Astrocyte (in vitro differentiated cells and primary cell): ENCODE measurements at regions not wholly inside any gene's neighbourhood (a gene's known extent, or its start where the extent isn't known, plus 50 kb on each side); places are given as distances from the start of the nearest gene placed in this dataset.

Experiments
- DNase-seq: peaks from one replicate; pipeline ENCODE4 v3.0.0-alpha.2; 2010; ENCODE audit warnings: low read depth
- FAIRE-seq: peaks from 2 replicates; lab custom pipeline; 2011; peaks lifted over from hg19 to GRCh38; lab: Jason Lieb, UNC
- H2AFZ ChIP-seq: 2 replicates; pipeline ENCODE4 v1.6.0; 2012; ENCODE audit warnings: low read depth, low read length, inconsistent platforms
- H3K27ac ChIP-seq: 2 replicates; pipeline ENCODE4 v1.5.1; 2011; ENCODE audit warnings: low read depth, low read length, inconsistent platforms
- H3K27me3 ChIP-seq: 2 replicates; pipeline ENCODE4 v1.6.0; 2011; ENCODE audit warnings: low read length, inconsistent platforms; ENCODE audit not compliant: insufficient read depth
- H3K36me3 ChIP-seq: 2 replicates; pipeline ENCODE4 v1.5.1; 2011; ENCODE audit warnings: low read length, inconsistent platforms; ENCODE audit not compliant: insufficient read depth
- H3K4me1 ChIP-seq: 2 replicates; pipeline ENCODE4 v1.5.1; 2011; ENCODE audit warnings: low read length, inconsistent platforms; ENCODE audit not compliant: insufficient read depth
- H3K4me2 ChIP-seq: 2 replicates; pipeline ENCODE4 v1.6.0; 2012; ENCODE audit warnings: low read length, inconsistent platforms
- H3K4me3 ChIP-seq: 2 replicates; pipeline ENCODE4 v1.5.1; 2011; ENCODE audit warnings: low read depth, mild to moderate bottlenecking, low read length, inconsistent platforms; ENCODE audit not compliant: insufficient read depth
- H3K79me2 ChIP-seq: 2 replicates; pipeline ENCODE4 v1.6.0; 2012; ENCODE audit warnings: mild to moderate bottlenecking, low read length, inconsistent platforms; ENCODE audit not compliant: insufficient read depth
- H3K9ac ChIP-seq: 2 replicates; pipeline ENCODE4 v1.6.0; 2012; ENCODE audit warnings: mild to moderate bottlenecking, low read length, inconsistent platforms
- H3K9me3 ChIP-seq: 2 replicates; pipeline ENCODE4 v1.5.1; 2012; ENCODE audit warnings: low read depth, mild to moderate bottlenecking, low read length, inconsistent platforms; ENCODE audit not compliant: insufficient read depth
- H4K20me1 ChIP-seq: 2 replicates; pipeline ENCODE4 v1.6.0; 2012; ENCODE audit warnings: low read length, inconsistent platforms; ENCODE audit not compliant: insufficient read depth
- H3K27ac Mint-ChIP-seq: one replicate; pipeline ENCODE4 v1.8.0; 2021; ENCODE audit warnings: mild to moderate bottlenecking, mixed read lengths; ENCODE audit not compliant: unreplicated experiment
- H3K27me3 Mint-ChIP-seq: one replicate; pipeline ENCODE4 v1.8.0; 2021; ENCODE audit warnings: low read depth, mixed read lengths; ENCODE audit not compliant: unreplicated experiment
- H3K36me3 Mint-ChIP-seq: one replicate; pipeline ENCODE4 v1.8.0; 2021; ENCODE audit warnings: low read depth, mixed read lengths; ENCODE audit not compliant: unreplicated experiment
- H3K4me1 Mint-ChIP-seq: one replicate; pipeline ENCODE4 v1.8.0; 2021; ENCODE audit warnings: low read depth, mixed read lengths; ENCODE audit not compliant: unreplicated experiment
- H3K4me3 Mint-ChIP-seq: one replicate; pipeline ENCODE4 v1.8.0; 2021; ENCODE audit warnings: mild to moderate bottlenecking, moderate library complexity, mixed read lengths; ENCODE audit not compliant: unreplicated experiment
- H3K9me3 Mint-ChIP-seq: one replicate; pipeline ENCODE4 v1.8.0; 2021; ENCODE audit warnings: mild to moderate bottlenecking, mixed read lengths; ENCODE audit not compliant: unreplicated experiment
- EZH2 ChIP-seq: IDR thresholded peaks from 2 replicates; pipeline ENCODE4 v1.6.1; 2012; ENCODE audit warnings: mild to moderate bottlenecking, low read length, inconsistent platforms; ENCODE audit not compliant: insufficient read depth
- TF ChIP-seq, protein P1 (sequence below): IDR thresholded peaks from 2 replicates; pipeline ENCODE4 v1.5.1; 2011; ENCODE audit warnings: low read depth, mild to moderate bottlenecking, inconsistent platforms, low read length, moderate library complexity; ENCODE audit not compliant: insufficient read depth

DNA sequence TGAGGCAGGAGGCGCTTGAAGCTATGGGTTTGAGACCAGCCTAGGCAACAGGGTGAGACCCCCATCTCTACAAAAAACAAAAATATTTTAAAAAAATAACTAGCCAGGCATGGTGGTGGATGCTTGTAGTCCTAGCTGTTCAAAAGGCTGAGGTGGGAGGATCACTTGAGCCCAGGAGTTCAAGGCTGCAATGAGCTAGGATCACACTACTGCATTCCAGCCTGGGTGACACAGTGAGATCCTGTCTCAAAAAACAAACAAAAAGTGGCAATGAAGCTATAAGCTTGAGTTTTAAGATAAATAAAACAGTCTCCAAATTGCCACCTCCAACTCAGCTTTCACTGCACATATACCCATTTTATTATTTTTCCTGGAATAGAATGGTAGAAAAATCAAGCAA lies 281.3 kb downstream of the IPMK start:
- Histone ChIP-seq H3K9ac (no peak overlapping the region), H3K4me2 (no peak overlapping the region), H2AFZ (no peak overlapping the region), H3K4me3 (no peak overlapping the region), H4K20me1 (no peaks in the 10 kb centered on the region), H3K4me1 (no peaks in the 10 kb centered on the region), H3K79me2 (no peaks in the 10 kb centered on the region), H3K9me3 (no peaks in the 10 kb centered on the region), H3K27ac (no peak overlapping the region), H3K27me3 (no peaks in the 10 kb centered on the region), H3K36me3 (no peaks in the 10 kb centered on the region)
- Mint-ChIP-seq H3K4me3 (no peak overlapping the region), H3K9me3 (no peaks in the 10 kb centered on the region), H3K27me3 (no peaks in the 10 kb centered on the region), H3K4me1 (peaks cover 8% of the 10 kb centered on the region), H3K27ac (no peak overlapping the region), H3K36me3 (no peaks in the 10 kb centered on the region)
- DNase-seq (no peak), FAIRE-seq (no peak)
- no peak for TF ChIP-seq EZH2
- TF ChIP-seq, protein P1, sequence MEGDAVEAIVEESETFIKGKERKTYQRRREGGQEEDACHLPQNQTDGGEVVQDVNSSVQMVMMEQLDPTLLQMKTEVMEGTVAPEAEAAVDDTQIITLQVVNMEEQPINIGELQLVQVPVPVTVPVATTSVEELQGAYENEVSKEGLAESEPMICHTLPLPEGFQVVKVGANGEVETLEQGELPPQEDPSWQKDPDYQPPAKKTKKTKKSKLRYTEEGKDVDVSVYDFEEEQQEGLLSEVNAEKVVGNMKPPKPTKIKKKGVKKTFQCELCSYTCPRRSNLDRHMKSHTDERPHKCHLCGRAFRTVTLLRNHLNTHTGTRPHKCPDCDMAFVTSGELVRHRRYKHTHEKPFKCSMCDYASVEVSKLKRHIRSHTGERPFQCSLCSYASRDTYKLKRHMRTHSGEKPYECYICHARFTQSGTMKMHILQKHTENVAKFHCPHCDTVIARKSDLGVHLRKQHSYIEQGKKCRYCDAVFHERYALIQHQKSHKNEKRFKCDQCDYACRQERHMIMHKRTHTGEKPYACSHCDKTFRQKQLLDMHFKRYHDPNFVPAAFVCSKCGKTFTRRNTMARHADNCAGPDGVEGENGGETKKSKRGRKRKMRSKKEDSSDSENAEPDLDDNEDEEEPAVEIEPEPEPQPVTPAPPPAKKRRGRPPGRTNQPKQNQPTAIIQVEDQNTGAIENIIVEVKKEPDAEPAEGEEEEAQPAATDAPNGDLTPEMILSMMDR, result no peak

DNA sequence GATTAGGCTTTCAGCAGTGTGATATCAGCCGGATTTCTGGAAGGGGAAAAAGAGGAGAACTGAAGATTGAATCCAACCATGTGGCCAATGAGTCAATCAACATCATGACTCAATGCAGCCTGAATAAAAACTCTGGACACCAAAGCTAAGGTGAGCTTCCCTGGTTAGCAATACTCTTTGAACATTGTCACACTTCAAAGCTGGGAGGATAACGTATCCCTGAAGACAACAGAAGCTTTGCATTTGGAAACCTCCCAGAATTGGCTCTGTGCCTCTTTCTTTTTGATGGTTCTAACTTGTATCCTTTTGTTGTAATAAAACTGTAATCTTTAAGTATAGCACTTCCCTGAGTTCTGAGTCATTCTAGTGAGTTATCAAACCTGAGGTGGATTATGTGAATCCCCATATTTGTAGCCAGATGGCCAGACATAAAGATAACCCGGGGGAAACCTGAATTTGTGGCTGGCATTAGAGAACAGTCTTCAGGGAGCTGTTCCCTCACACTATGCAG lies 284.4 kb downstream of the IPMK start:
- H3K4me1 ChIP-seq, result no peaks in the 10 kb centered on the region
- H3K4me2 ChIP-seq, result no peak overlapping the region
- no peaks in the 10 kb centered on the region for H3K36me3 Mint-ChIP-seq
- H3K27me3 ChIP-seq, result no peaks in the 10 kb centered on the region
- TF ChIP-seq EZH2, result no peak
- TF ChIP-seq, protein P1, result no peak
- no peak overlapping the region for H3K9ac ChIP-seq
- no peaks in the 10 kb centered on the region for H3K27me3 Mint-ChIP-seq
- no peaks in the 10 kb centered on the region for H3K79me2 ChIP-seq
- no peak overlapping the region for H3K27ac Mint-ChIP-seq
- H3K4me3 Mint-ChIP-seq, result no peak overlapping the region
- no peaks in the 10 kb centered on the region for H3K9me3 Mint-ChIP-seq
- FAIRE-seq (peak; percentile 76), DNase-seq (peak; percentile 45)
- H2AFZ ChIP-seq, result no peak overlapping the region
- H3K36me3 ChIP-seq, result no peaks in the 10 kb centered on the region
- H3K4me1 Mint-ChIP-seq, result peaks cover 22% of the 10 kb centered on the region
- peak overlapping the region; percentile 6 for H3K27ac ChIP-seq
- no peaks in the 10 kb centered on the region for H3K9me3 ChIP-seq
- no peak overlapping the region for H3K4me3 ChIP-seq
- no peaks in the 10 kb centered on the region for H4K20me1 ChIP-seq

DNA sequence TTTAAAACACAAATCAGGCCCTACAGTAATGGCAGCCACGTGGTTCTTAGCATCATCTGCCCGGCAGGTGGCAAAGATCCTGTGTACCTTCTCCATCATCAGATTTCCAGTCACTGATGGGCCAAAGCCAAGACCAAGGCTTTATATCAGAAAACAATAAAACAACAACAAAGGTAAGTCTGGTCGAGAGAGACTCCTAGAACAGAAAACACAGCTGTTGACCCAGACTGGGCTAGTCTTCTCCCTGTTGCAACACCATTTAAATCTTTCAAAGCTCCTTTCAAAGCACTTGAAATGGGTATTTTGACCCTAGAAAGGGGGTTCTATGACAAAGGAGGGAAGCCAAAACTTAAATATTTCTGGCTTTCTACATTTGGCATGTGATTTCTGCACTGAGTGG lies 285.6 kb downstream of the IPMK start:
- no peak for DNase-seq
- Histone ChIP-seq H3K9me3 (no peaks in the 10 kb centered on the region), H3K79me2 (no peaks in the 10 kb centered on the region), H3K27ac (no peak overlapping the region), H2AFZ (no peak overlapping the region), H3K4me1 (no peaks in the 10 kb centered on the region), H4K20me1 (no peaks in the 10 kb centered on the region), H3K4me2 (no peak overlapping the region), H3K9ac (no peak overlapping the region), H3K27me3 (no peaks in the 10 kb centered on the region), H3K4me3 (no peak overlapping the region), H3K36me3 (no peaks in the 10 kb centered on the region)
- H3K27me3 Mint-ChIP-seq, result no peaks in the 10 kb centered on the region
- H3K4me3 Mint-ChIP-seq, result no peak overlapping the region
- peaks cover 22% of the 10 kb centered on the region for H3K4me1 Mint-ChIP-seq
- no peak for FAIRE-seq
- H3K9me3 Mint-ChIP-seq, result peaks cover 9% of the 10 kb centered on the region
- H3K27ac Mint-ChIP-seq, result no peak overlapping the region
- TF ChIP-seq, protein P1, result no peak
- no peak for TF ChIP-seq EZH2
- H3K36me3 Mint-ChIP-seq, result no peaks in the 10 kb centered on the region
